ENCODE measurements at regions not wholly inside any gene's neighbourhood (a gene's known extent, or its start where the extent isn't known, plus 50 kb on each side); places are given as distances from the start of the nearest gene placed in this dataset.

DNA sequence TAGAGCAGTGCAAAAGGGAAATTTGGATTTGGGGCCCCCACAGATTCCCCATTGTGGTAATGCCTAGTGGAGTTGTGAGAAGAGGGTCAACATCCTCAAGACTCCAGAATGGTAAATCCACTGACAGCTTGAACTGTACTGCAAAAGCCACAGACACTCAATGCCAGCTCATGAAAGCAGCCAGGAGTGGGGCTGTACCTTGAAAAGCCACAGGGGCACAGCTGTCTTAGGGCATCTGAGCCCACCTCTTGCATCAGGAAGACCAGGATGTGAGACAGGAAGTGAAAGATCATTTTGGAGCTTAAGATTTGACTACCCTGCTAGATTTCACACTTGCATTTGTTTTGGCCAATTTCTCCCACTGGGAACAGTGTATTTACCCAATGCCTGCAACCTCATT, 1548.9 kb upstream of the PCDH20 start:
- Mint-ChIP-seq H3K27me3 (ENCODE audit: low read depth) (no peaks in the 10 kb centered on the region), H3K9me3 (ENCODE audit: low read depth) (peaks cover 26% of the 10 kb centered on the region), H3K4me1 (ENCODE audit: low read depth) (peaks cover 11% of the 10 kb centered on the region), H3K27ac (ENCODE audit: unreplicated experiment) (no peak overlapping the region), H3K36me3 (ENCODE audit: low read depth) (peaks cover 6% of the 10 kb centered on the region), H3K4me3 (ENCODE audit: unreplicated experiment) (no peak overlapping the region)
- TF ChIP-seq, protein P1, sequence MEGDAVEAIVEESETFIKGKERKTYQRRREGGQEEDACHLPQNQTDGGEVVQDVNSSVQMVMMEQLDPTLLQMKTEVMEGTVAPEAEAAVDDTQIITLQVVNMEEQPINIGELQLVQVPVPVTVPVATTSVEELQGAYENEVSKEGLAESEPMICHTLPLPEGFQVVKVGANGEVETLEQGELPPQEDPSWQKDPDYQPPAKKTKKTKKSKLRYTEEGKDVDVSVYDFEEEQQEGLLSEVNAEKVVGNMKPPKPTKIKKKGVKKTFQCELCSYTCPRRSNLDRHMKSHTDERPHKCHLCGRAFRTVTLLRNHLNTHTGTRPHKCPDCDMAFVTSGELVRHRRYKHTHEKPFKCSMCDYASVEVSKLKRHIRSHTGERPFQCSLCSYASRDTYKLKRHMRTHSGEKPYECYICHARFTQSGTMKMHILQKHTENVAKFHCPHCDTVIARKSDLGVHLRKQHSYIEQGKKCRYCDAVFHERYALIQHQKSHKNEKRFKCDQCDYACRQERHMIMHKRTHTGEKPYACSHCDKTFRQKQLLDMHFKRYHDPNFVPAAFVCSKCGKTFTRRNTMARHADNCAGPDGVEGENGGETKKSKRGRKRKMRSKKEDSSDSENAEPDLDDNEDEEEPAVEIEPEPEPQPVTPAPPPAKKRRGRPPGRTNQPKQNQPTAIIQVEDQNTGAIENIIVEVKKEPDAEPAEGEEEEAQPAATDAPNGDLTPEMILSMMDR (IDR thresholded peaks at IDR 0.05), result no peak
- DNase-seq (ENCODE audit: low spot score), result no peak

DNA sequence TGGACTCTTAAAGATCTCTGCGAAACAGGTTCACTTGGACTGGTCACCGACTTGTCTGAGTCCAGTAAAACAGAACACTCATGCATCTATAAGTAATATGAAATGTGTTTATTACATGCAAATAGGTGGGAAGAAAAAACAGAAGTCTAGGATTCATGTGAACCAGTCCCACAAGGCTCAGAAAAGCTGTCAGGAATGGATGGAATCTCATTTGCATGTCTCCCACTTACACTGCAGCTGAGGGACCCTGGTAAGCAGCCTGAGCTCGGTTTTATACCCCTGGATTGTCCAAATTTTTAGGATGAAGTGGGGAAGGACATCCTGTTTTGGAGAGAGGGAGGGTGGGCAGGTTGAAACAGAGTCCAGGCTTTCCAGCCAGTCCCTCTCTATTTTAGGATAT, 1545.1 kb upstream of the PCDH20 start:
- H3K27me3 Mint-ChIP-seq (ENCODE audit: low read depth), result no peaks in the 10 kb centered on the region
- H3K36me3 Mint-ChIP-seq (ENCODE audit: low read depth), result peaks cover 2% of the 10 kb centered on the region
- TF ChIP-seq, protein P1 (IDR thresholded peaks at IDR 0.05), result no peak
- no peak for DNase-seq (ENCODE audit: low spot score)
- peaks cover 15% of the 10 kb centered on the region for H3K9me3 Mint-ChIP-seq (ENCODE audit: low read depth)
- no peak overlapping the region for H3K4me3 Mint-ChIP-seq (ENCODE audit: unreplicated experiment)
- no peak overlapping the region for H3K27ac Mint-ChIP-seq (ENCODE audit: unreplicated experiment)
- peaks cover 11% of the 10 kb centered on the region for H3K4me1 Mint-ChIP-seq (ENCODE audit: low read depth)

DNA sequence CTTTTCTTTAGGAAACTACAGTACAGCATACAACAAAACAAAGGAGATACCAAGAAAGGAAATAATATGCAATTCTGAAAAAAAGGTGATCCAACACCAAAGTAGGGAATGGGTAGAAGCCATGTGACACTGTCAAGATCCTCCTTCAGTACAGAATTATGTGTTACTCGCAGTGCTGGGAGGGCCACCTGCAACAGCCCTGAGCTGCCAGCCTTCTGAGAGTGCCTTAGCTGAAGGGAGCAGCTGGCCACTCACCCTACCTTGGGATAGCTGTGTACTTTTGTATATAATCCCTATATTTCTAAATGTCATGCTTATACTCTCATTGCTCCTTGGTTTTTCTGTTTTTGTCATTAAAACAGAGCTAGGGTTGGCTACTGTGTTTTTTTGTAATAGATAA, 1518.2 kb upstream of the PCDH20 start:
- no peak for DNase-seq (ENCODE audit: low spot score)
- TF ChIP-seq, protein P1 (IDR thresholded peaks at IDR 0.05), result no peak
- no peaks in the 10 kb centered on the region for H3K9me3 Mint-ChIP-seq (ENCODE audit: low read depth)

DNA sequence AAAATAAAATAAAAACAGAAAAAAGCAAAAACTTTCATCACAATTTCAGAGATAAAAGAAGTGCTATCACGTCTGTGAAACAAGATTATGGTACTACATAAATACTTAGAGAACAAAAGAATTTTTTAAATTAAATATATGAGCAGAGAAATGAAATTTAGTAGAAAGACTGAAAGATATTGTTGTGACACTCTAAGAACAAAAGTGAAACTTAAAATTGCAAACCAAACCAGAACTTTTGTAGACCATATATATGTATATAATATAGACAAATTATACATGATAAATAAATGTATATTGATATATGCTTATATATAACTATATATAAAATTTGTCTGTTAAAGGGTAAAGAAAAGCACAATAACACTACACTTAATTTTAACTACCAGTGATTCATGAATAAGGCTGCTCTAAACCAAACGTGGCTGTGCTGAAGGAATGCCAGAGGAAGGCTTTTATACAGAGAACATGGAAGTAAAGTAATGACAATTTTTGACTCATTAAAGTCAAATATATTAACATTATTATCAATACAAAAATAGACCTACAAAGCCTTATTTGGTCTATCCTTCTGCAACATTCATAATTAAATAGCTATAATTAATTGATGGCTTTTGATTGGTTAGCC, 1516.7 kb upstream of the PCDH20 start:
- no peak for DNase-seq (ENCODE audit: low spot score)
- peaks cover 8% of the 10 kb centered on the region for H3K4me1 Mint-ChIP-seq (ENCODE audit: low read depth)
- peaks cover 3% of the 10 kb centered on the region for H3K36me3 Mint-ChIP-seq (ENCODE audit: low read depth)
- TF ChIP-seq, protein P1 (IDR thresholded peaks at IDR 0.05), result no peak
- no peaks in the 10 kb centered on the region for H3K9me3 Mint-ChIP-seq (ENCODE audit: low read depth)
- H3K4me3 Mint-ChIP-seq (ENCODE audit: unreplicated experiment), result peak overlapping the region; percentile 40
- peak overlapping the region; percentile 9 for H3K27ac Mint-ChIP-seq (ENCODE audit: unreplicated experiment)
- no peaks in the 10 kb centered on the region for H3K27me3 Mint-ChIP-seq (ENCODE audit: low read depth)

More for the DNA sequence above, 1518.2 kb upstream of the PCDH20 start:
- Mint-ChIP-seq H3K36me3 (ENCODE audit: low read depth) (peaks cover 3% of the 10 kb centered on the region), H3K27me3 (ENCODE audit: low read depth) (no peaks in the 10 kb centered on the region), H3K27ac (ENCODE audit: unreplicated experiment) (no peak overlapping the region), H3K4me3 (ENCODE audit: unreplicated experiment) (no peak overlapping the region), H3K4me1 (ENCODE audit: low read depth) (peaks cover 8% of the 10 kb centered on the region)

DNA sequence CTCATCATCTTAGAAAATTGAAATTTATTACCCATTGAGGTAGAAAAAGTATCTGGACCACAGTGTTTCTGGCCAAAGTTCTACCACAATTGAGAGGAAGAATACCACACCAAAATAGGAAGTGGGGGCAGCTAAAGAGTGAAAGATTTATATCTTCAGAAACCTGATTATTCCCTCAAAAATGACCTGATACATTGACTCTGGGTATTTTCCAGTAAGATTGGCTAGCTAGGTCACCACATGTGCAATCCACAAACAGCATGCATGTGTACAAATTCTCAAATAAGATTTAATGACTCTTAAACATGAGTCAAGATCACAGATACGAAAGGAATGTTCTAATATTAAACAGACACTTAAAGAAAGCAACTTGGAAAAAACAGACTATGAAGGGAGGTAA, 1516.2 kb upstream of the PCDH20 start:
- Mint-ChIP-seq H3K36me3 (ENCODE audit: low read depth) (peaks cover 3% of the 10 kb centered on the region), H3K27ac (ENCODE audit: unreplicated experiment) (peak overlapping the region; percentile 9)

More for the DNA sequence above, 1516.2 kb upstream of the PCDH20 start:
- TF ChIP-seq, protein P1 (IDR thresholded peaks at IDR 0.05), result no peak
- H3K4me1 Mint-ChIP-seq (ENCODE audit: low read depth), result peaks cover 8% of the 10 kb centered on the region
- no peak for DNase-seq (ENCODE audit: low spot score)
- no peaks in the 10 kb centered on the region for H3K27me3 Mint-ChIP-seq (ENCODE audit: low read depth)
- peak overlapping the region; percentile 40 for H3K4me3 Mint-ChIP-seq (ENCODE audit: unreplicated experiment)
- H3K9me3 Mint-ChIP-seq (ENCODE audit: low read depth), result no peaks in the 10 kb centered on the region
